ENCODE measurements at regions not wholly inside any gene's neighbourhood (a gene's known extent, or its start where the extent isn't known, plus 50 kb on each side); places are given as distances from the start of the nearest gene placed in this dataset.

GRCh38 chr9:12230708-12231107 lies 462.5 kb upstream of the TYRP1 start:
- intact Hi-C loops (cut with DNase I), result no loop called here
- DNase-seq (no peak), ATAC-seq (no peak)
- Histone ChIP-seq H3K27ac (no peak overlapping the region), H3K36me3 (no peaks in the 10 kb centered on the region), H3K4me1 (no peaks in the 10 kb centered on the region), H3K9me3 (no peaks in the 10 kb centered on the region), H3K4me3 (no peak overlapping the region), H3K27me3 (ENCODE audit: low read depth) (no peaks in the 10 kb centered on the region)
- TF ChIP-seq CTCF (IDR thresholded peaks at IDR 0.05), result no peak

GRCh38 chr9:12231832-12232231 lies 461.4 kb upstream of the TYRP1 start:
- ATAC-seq (no peak), DNase-seq (no peak)
- intact Hi-C loops (cut with DNase I), result no loop called here
- Histone ChIP-seq H3K9me3 (no peaks in the 10 kb centered on the region), H3K27me3 (ENCODE audit: low read depth) (no peaks in the 10 kb centered on the region), H3K4me3 (no peak overlapping the region), H3K4me1 (no peaks in the 10 kb centered on the region), H3K27ac (no peak overlapping the region), H3K36me3 (no peaks in the 10 kb centered on the region)
- no peak for TF ChIP-seq CTCF (IDR thresholded peaks at IDR 0.05)

- no peak for DNase-seq
- Histone ChIP-seq H3K4me1 (no peaks in the 10 kb centered on the region), H3K36me3 (no peaks in the 10 kb centered on the region), H3K9me3 (no peaks in the 10 kb centered on the region), H3K4me3 (no peak overlapping the region), H3K27me3 (ENCODE audit: low read depth) (no peaks in the 10 kb centered on the region), H3K27ac (no peak overlapping the region)
- no peak for ATAC-seq
- TF ChIP-seq CTCF (IDR thresholded peaks at IDR 0.05), result no peak
- intact Hi-C loops (cut with DNase I), result no loop called here
These were observed 460.3 kb upstream of the TYRP1 start for GRCh38 chr9:12232836-12233235.

- H3K36me3 ChIP-seq, result no peaks in the 10 kb centered on the region
- ATAC-seq (no peak), DNase-seq (no peak)
- TF ChIP-seq CTCF (IDR thresholded peaks at IDR 0.05), result no peak
- H3K9me3 ChIP-seq, result peaks cover 13% of the 10 kb centered on the region
- intact Hi-C loops (cut with DNase I), result no loop called here
- no peak overlapping the region for H3K4me3 ChIP-seq
- H3K4me1 ChIP-seq, result no peaks in the 10 kb centered on the region
- H3K27ac ChIP-seq, result no peak overlapping the region
- H3K27me3 ChIP-seq (ENCODE audit: low read depth), result no peaks in the 10 kb centered on the region
These were observed 439.2 kb upstream of the TYRP1 start for GRCh38 chr9:12253941-12254340.

GRCh38 chr9:12266758-12267157 lies 426.4 kb upstream of the TYRP1 start:
- TF ChIP-seq CTCF (IDR thresholded peaks at IDR 0.05), result no peak
- no peak overlapping the region for H3K4me3 ChIP-seq
- no peaks in the 10 kb centered on the region for H3K36me3 ChIP-seq
- no peak for DNase-seq
- H3K4me1 ChIP-seq, result no peaks in the 10 kb centered on the region
- no peaks in the 10 kb centered on the region for H3K27me3 ChIP-seq (ENCODE audit: low read depth)
- no peaks in the 10 kb centered on the region for H3K9me3 ChIP-seq
- ATAC-seq, result no peak
- no peak overlapping the region for H3K27ac ChIP-seq
- intact Hi-C loops (cut with DNase I), result no loop called here

- intact Hi-C loops (cut with DNase I), result no loop called here
- Histone ChIP-seq H3K4me3 (no peak overlapping the region), H3K36me3 (no peaks in the 10 kb centered on the region), H3K27me3 (ENCODE audit: low read depth) (no peaks in the 10 kb centered on the region), H3K27ac (no peak overlapping the region), H3K9me3 (no peaks in the 10 kb centered on the region), H3K4me1 (no peaks in the 10 kb centered on the region)
- no peak for TF ChIP-seq CTCF (IDR thresholded peaks at IDR 0.05)
- DNase-seq (no peak), ATAC-seq (no peak)
These were observed 421.7 kb upstream of the TYRP1 start for GRCh38 chr9:12271421-12271891.
